ENCODE measurements at regions not wholly inside any gene's neighbourhood (a gene's known extent, or its start where the extent isn't known, plus 50 kb on each side); places are given as distances from the start of the nearest gene placed in this dataset.

DNA sequence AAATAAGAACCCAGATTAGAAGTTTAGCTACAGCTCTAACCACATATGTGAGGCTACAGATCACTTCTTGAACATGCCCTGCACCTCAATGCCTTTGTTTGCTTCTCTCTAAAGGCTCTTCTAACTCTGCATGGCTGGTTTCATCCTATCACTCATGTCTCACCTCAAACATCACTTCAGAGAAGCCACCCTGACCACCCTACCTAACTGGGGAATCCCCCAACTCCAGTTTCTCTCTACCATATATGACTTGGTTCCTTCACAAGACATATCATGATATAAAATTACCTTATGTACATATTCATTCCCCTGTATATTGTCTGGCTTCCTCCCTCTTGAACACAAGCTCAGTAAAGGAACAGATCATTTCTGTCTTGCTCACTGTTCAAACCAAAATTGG lies 250.2 kb upstream of the GRIP1 start:
- H3K79me2 ChIP-seq (ENCODE audit: insufficient read depth, low read depth, low read length): no peaks in the 10 kb centered on the region
- H3K27ac ChIP-seq (ENCODE audit: low read depth, low read length, poor library complexity, severe bottlenecking): no peak overlapping the region
- H3K4me1 ChIP-seq (ENCODE audit: insufficient read depth, low read length, poor library complexity, severe bottlenecking): no peaks in the 10 kb centered on the region
- H4K20me1 ChIP-seq (ENCODE audit: insufficient read depth, low read length): no peaks in the 10 kb centered on the region
- H3K9me2 ChIP-seq (ENCODE audit: insufficient read depth, low read length): no peaks in the 10 kb centered on the region
- CTCF ChIA-PET (ENCODE audit: unreplicated experiment): no interaction called here
- POLR2A ChIA-PET: no interaction called here
- H3K9me3 ChIP-seq (ENCODE audit: low read length): no peaks in the 10 kb centered on the region
- intact Hi-C loops (cut with micrococcal nuclease; ENCODE audit: unreplicated experiment): no loop called here
- H2AFZ ChIP-seq (ENCODE audit: low read length): no peak overlapping the region
- TF ChIP-seq CTCF (conservative IDR thresholded peaks at IDR 0.05; ENCODE audit: low read length) (no peak), EZH2phosphoT487 (IDR thresholded peaks at IDR 0.05; ENCODE audit: borderline replicate concordance, low read depth, low read length) (no peak)
- H3K4me2 ChIP-seq (ENCODE audit: low read length): no peak overlapping the region
- no peaks in the 10 kb centered on the region for H3K36me3 ChIP-seq (ENCODE audit: insufficient read depth, low read length)
- BruUV-seq (replicated peaks): no TSS peak
- no peak for DNase-seq (ENCODE audit: low spot score)
- no peak overlapping the region for H3K4me3 ChIP-seq (ENCODE audit: low read depth, low read length, poor library complexity, severe bottlenecking)

GRCh38 chr12:66931091-66931490 lies 252.2 kb upstream of the GRIP1 start:
- DNase-seq (ENCODE audit: low spot score): no peak
- no peak for TF ChIP-seq EZH2phosphoT487 (IDR thresholded peaks at IDR 0.05; ENCODE audit: borderline replicate concordance, low read depth, low read length)
- no peak for TF ChIP-seq CTCF (conservative IDR thresholded peaks at IDR 0.05; ENCODE audit: low read length)
- Histone ChIP-seq H3K4me2 (ENCODE audit: low read length) (no peak overlapping the region), H3K79me2 (ENCODE audit: insufficient read depth, low read depth, low read length) (no peaks in the 10 kb centered on the region), H2AFZ (ENCODE audit: low read length) (no peak overlapping the region), H3K9me3 (ENCODE audit: low read length) (no peaks in the 10 kb centered on the region), H3K4me1 (ENCODE audit: insufficient read depth, low read length, poor library complexity, severe bottlenecking) (no peaks in the 10 kb centered on the region), H3K9me2 (ENCODE audit: insufficient read depth, low read length) (no peaks in the 10 kb centered on the region), H3K36me3 (ENCODE audit: insufficient read depth, low read length) (no peaks in the 10 kb centered on the region), H3K4me3 (ENCODE audit: low read depth, low read length, poor library complexity, severe bottlenecking) (no peak overlapping the region), H3K27ac (ENCODE audit: low read depth, low read length, poor library complexity, severe bottlenecking) (no peak overlapping the region), H4K20me1 (ENCODE audit: insufficient read depth, low read length) (no peaks in the 10 kb centered on the region)
- ChIA-PET POLR2A (no interaction called here), CTCF (ENCODE audit: unreplicated experiment) (no interaction called here)
- intact Hi-C loops (cut with micrococcal nuclease; ENCODE audit: unreplicated experiment): no loop called here
- BruUV-seq (replicated peaks): no TSS peak

DNA sequence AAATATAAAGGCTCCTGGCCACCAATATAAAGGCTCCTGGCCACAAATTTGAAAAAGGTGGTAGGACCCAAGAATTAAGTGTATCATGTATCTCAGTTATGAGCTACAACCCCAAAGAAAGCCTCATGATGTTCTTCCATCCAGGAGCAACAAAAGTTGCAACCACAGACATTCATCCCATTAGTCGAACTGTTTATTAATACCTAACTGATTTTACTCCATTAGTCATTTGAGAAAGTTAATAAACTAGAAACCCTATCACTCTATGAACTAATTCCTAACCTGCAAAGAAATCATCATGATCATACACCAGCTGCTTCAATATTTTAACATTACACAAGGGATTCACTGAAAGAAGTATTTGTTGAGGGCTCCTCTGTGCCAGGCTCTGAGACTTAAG lies 253.2 kb upstream of the GRIP1 start:
- Histone ChIP-seq H3K9me3 (ENCODE audit: low read length) (no peaks in the 10 kb centered on the region), H4K20me1 (ENCODE audit: insufficient read depth, low read length) (no peaks in the 10 kb centered on the region), H3K4me2 (ENCODE audit: low read length) (no peak overlapping the region), H3K79me2 (ENCODE audit: insufficient read depth, low read depth, low read length) (no peaks in the 10 kb centered on the region), H3K27ac (ENCODE audit: low read depth, low read length, poor library complexity, severe bottlenecking) (no peak overlapping the region), H3K4me1 (ENCODE audit: insufficient read depth, low read length, poor library complexity, severe bottlenecking) (no peaks in the 10 kb centered on the region), H2AFZ (ENCODE audit: low read length) (no peak overlapping the region), H3K4me3 (ENCODE audit: low read depth, low read length, poor library complexity, severe bottlenecking) (no peak overlapping the region), H3K36me3 (ENCODE audit: insufficient read depth, low read length) (no peaks in the 10 kb centered on the region), H3K9me2 (ENCODE audit: insufficient read depth, low read length) (no peaks in the 10 kb centered on the region)
- POLR2A ChIA-PET: interaction anchor here (0.6 to 0.7 kb wide), 2 partner anchors 9 to 1657 kb away, joined by 3 to 4 read pairs; no protein-coding TSS in a partner anchor
- CTCF ChIA-PET (ENCODE audit: unreplicated experiment): no interaction called here
- intact Hi-C loops (cut with micrococcal nuclease; ENCODE audit: unreplicated experiment): no loop called here
- TF ChIP-seq EZH2phosphoT487 (IDR thresholded peaks at IDR 0.05; ENCODE audit: borderline replicate concordance, low read depth, low read length) (no peak), CTCF (conservative IDR thresholded peaks at IDR 0.05; ENCODE audit: low read length) (no peak)
- BruUV-seq (replicated peaks): no TSS peak
- no peak for DNase-seq (ENCODE audit: low spot score)
